Stimulated activated CD4-positive, alpha-beta T cell treated with anti-CD3 and anti-CD28 coated beads, TNF-alpha, amount 100 ng/mL, for 24 hours (primary cell): ENCODE measurements at regions not wholly inside any gene's neighbourhood (a gene's known extent, or its start where the extent isn't known, plus 50 kb on each side); places are given as distances from the start of the nearest gene placed in this dataset.

Experiments
- DNase-seq, 3 experiments: peaks; one replicate each; pipeline ENCODE4 v3.0.0-alpha.2; 2020; ENCODE audit warnings: low read depth in 3 of 3

DNA sequence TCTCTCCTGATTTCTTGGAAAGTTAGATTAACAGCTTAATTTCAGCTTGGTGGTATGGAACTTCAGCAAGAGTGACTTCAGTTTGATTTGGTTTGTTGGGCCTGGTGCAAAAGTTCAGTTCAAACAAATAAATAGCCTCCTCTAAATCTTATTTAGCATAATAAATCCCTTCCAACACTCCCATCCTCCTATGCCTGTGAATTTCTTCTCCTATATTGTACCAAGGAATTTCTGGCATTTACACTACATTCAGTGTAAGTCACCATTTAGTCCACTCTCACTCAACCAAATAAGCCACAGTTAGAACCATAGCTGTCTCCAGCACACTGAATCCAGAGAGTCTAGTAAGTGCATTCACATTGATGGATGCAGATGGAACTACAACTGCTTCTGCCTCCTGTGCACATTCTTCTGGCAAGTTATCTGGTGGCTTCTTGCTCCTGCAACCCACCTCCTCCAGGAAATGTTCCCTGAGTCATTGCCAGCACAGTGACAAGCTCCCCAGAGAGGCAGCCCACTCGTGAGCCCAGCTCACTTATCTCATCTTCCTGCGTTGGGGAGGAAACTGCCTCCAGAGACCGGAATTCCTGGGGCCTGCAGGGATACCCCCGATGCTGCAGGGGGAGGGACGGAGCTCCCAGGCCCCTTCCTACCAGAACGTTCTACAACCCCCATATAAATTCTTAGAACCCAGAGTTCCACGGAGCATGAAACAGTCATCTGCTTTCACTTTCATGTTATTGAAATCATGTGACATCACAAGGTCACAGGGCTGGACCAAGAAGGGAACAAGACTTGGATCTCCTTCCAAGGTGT, 318.3 kb downstream of the PHKB start:
- peak; percentile 1 to 7 (median 1) for DNase-seq

GRCh38 chr16:47778106-47778801, 317.1 kb downstream of the PHKB start:
- no peak for DNase-seq

DNA sequence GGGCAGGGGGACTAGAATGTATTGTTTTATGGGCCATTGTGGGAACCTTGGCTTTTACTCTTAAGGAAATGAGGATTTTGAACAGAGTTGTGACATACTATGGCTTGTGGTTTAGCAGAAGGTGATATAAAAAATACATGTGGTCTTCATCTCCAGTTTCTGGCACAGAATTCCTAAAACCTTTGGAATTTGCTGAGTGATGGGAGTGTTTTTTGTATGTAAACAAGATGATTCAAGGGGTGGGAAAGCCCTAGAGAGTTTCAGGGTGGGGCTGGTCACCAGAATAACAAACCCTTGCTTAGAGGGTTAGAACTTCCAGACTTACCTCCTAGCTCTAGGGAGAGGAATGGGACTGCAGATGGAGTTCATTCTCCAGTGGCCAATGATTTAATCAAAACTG, 316.1 kb downstream of the PHKB start:
- DNase-seq: no peak

DNA sequence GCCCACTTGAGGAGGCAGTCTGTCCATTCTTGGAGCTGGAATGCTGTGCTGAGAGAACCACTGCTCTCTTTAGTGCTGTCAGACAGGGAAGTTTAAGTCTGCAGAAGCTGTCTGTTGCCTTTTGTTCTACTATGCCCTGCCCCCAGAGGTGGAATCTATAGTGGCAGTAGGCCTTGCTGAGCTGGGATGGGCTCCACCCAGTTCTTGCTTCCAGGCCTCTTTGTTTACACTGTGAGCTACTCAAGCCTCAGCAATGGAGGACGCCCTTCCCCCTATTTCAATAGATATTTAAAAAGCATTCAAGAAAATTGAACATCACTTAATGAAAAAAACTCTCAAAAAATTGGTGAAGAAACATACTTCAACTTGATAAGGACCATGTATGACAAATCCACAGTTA, 313.5 kb downstream of the PHKB start:
- DNase-seq: no peak

GRCh38 chr16:47753659-47754058, 292.5 kb downstream of the PHKB start:
- no peak for DNase-seq
